ENCODE measurements at regions not wholly inside any gene's neighbourhood (a gene's known extent, or its start where the extent isn't known, plus 50 kb on each side); places are given as distances from the start of the nearest gene placed in this dataset.
"Not testable (repeated sequence)": the region's sequence is repeated elsewhere in the genome, so short reads cannot be mapped to it uniquely, and the experiment has no call there.

- no peak for DNase-seq (ENCODE audit: low read depth in 4 of 4, low spot score in 1 of 4)
Measured at GRCh38 chr4:128649575-128650205, 159.8 kb upstream of the JADE1 start.

DNA sequence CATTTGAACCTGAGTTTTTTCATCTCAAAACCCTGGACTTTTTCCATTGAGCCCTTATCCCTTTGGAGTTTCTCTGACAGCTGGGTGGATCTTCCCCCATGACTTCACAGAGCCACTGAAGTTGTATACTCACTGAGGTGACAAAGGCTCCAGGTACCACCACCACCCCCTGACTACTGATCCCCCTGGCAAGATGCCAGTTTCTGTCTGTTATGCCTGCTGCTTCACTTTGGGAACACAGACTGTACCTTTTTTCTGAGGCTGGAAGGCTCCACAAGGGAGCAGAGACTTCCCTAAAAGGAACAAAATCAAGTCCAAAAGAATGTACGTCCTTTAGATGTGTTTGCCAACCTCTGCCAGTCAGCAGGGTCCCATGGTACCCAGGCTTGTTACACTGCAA lies 160.3 kb upstream of the JADE1 start:
- DNase-seq (ENCODE audit: low read depth in 4 of 4, low spot score in 1 of 4), result no peak

DNA sequence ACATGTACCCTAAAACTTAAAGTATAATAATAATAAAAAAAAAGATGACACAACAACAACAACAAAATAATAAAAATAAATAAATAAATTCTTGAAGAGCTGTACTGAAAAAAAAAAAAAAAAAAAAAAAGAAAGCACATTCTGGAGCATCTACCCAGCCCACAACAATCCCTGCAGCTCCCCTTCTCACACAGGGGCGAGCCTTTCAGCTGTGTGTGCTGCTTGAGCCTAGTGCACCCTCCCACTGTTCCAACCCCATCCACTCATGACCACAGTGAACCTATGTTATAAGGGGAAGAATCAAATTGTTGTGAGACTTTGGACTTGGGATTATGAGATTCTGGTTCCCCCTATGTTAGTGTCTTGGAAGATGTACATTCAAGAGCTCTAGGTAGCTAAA lies 161.5 kb upstream of the JADE1 start:
- DNase-seq (ENCODE audit: low read depth in 4 of 4, low spot score in 1 of 4), result no peak

GRCh38 chr4:128646893-128647292 lies 162.6 kb upstream of the JADE1 start:
- not testable (repeated sequence) for DNase-seq (ENCODE audit: low read depth in 4 of 4, low spot score in 1 of 4)

GRCh38 chr4:128644693-128645654 lies 164.5 kb upstream of the JADE1 start:
- not testable (repeated sequence) for DNase-seq (ENCODE audit: low read depth in 4 of 4, low spot score in 1 of 4)

- DNase-seq (ENCODE audit: low read depth in 4 of 4, low spot score in 1 of 4), result not testable (repeated sequence)
Measured at GRCh38 chr4:128644107-128644506, 165.4 kb upstream of the JADE1 start.

- not testable (repeated sequence) for DNase-seq (ENCODE audit: low read depth in 4 of 4, low spot score in 1 of 4)
Measured at GRCh38 chr4:128641566-128641965, 167.9 kb upstream of the JADE1 start.

DNA sequence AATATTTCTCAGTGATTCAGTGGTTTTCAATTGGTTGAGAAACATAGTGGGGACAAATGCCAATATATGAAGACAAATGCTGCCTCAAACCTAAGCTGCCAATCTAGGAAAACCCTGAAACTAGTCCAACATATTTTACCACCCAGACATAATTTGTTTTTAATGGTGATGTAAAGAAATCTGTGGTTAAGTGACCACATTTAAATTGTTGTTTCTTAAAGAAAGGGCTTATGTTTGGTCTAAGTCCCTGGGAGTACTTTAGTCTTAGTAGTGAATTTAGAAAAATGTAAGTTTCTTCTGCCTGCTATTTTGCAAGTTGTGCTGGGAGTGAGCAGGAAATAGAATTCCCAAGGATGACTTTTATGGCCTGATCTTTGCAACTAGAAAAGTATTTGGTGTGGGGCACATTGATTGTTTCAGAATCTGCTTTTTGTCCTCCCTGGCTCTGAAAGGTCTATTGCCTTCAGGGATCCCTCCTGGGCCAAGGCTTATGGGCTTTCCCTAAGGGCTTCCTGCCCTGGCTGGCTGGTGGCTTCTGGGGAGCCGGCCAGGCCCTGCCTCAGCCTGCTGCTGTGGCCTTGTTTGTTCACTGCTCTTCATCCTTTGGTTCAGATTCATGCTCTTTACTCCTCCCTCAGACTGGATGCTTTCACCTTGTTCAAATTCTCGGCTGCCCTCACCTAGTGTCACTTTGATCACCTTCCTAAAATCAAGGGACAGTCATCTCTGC lies 169.8 kb upstream of the JADE1 start:
- DNase-seq (ENCODE audit: low read depth in 4 of 4, low spot score in 1 of 4), result no peak

DNA sequence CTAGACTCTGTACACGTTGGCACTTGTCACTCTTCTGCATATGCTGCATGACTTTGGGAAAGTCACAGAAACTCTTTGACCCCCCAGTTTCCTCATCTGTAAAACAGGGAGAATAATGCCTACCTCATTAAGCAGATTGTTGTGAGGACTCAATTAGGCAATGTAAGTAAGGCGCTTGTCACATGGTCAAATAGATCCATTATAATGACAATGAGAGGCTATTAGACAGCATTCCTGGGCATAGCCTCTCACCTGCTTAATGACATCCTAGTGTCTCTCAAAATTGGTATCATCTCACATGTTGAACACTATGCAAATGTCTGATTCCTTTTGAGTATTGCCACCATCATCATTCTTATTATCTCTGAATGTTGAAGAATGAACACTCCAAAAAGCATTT lies 172.6 kb upstream of the JADE1 start:
- no peak for DNase-seq (ENCODE audit: low read depth in 4 of 4, low spot score in 1 of 4)

- DNase-seq (ENCODE audit: low read depth in 4 of 4, low spot score in 1 of 4), result no peak
Measured at GRCh38 chr4:128635955-128636560, 173.4 kb upstream of the JADE1 start.

- no peak for DNase-seq (ENCODE audit: low read depth in 4 of 4, low spot score in 1 of 4)
Measured at GRCh38 chr4:128635141-128635954, 174.2 kb upstream of the JADE1 start.

DNA sequence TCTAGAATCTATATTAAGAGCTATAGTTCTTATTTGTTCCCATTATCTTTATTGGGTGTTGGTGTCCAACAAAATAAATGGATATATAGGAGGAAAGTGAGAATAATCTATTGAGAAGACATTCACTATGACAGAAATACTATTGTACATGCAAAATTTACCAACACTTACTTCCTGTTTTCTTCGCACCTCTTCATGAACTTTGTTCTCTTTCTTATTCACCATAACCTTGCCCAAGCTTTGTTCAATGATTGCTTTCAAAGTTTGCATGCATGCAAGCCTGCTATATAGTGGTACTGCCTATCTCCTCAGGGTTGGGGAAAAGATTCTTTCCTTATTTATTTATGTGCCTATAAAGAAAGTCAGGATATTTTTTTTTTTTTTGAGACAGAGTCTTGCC lies 176.4 kb upstream of the JADE1 start:
- no peak for DNase-seq (ENCODE audit: low read depth in 4 of 4, low spot score in 1 of 4)

DNA sequence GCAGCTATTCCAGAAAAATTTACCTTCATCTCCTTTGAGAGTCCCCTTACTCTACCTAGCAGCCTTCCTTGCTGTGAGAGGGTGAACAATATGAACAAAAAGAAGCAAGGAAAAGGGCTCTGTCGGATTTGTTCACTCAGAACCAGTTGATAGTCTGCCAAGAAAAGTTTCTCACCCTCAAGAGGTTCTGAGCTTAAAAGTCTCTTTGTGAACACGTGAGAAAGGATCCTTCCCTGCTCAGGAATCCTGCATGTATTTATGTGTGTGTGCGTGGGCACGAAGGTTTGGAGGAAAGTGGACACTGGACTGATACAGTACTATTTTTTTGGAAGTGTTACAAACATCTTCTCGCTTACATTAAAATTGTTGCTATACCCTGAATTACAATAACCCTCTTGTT lies 178.6 kb upstream of the JADE1 start:
- DNase-seq (ENCODE audit: low read depth in 4 of 4, low spot score in 1 of 4), result no peak

DNA sequence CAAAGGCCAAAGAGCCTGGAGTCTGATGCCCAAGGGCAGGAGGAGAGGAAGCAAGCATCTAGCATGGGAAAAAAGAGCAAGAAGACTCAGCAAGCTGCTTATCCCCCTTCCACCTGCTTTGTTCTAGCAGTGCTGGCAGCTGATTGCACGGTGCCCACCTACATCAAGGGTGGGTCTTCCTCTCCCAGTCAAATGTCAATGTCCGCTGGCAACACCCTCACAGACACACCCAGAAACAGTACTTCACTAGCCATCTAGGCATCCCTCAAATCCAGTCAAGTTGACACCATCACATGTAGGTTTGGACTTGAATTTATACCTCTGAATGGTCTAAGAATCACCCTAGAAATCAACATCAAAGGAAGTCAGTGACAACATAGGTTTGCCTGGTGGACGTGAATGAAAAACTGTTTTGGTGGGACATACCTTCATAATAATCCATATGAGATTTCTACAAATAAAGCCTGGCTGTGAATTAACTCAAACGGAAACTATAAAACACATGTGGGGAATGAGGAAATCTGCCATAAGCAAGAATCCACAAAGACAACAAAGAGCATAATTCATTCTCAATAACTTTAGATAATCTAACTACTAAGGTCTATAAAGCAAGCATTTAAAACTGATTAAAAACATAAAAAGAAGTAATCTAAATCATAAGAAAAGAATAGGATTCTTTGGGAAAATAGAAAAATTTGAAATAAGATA lies 185.8 kb upstream of the JADE1 start:
- no peak for DNase-seq (ENCODE audit: low read depth in 4 of 4, low spot score in 1 of 4)

- not testable (repeated sequence) for DNase-seq (ENCODE audit: low read depth in 4 of 4, low spot score in 1 of 4)
Measured at GRCh38 chr4:128620279-128620965, 189.1 kb upstream of the JADE1 start.

DNA sequence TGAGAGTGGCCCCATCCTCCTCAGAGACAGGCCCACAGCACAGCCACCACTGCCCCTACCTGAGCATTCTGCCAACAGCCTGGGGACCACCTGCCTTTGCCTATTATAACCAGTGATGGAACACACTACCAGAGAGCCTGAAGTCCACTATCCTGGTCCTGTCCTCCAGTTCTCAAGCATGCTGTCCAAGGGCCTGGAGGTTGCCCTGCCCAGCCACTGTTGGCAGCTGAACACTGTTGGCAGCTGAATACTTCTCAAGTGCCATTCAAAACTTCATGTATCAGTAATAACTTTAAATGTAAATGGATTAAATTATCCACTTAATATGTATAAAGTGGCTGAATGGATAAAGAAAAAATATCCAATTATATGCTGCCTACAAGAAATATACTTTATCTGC lies 194.3 kb upstream of the JADE1 start:
- DNase-seq (ENCODE audit: low read depth in 4 of 4, low spot score in 1 of 4), result no peak

DNA sequence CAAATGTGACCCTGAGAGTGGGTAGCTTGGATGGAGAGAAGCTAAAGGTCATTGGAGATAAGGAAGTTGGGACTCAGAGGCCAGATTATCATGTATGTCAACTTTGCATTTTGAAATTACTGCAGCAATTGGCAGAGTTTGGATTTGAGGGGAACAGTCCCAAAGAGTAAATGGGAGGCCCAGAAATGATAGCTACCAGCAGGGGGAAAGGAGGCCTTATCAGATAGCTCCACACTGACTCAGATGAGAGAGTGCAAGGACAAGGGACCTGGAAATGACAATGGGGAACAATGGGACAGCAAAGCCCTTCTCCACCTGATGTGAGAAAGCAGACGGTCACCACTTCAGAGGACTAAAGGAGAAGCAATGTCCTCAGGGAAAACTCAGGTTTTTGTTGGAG lies 201.5 kb upstream of the JADE1 start:
- no peak for DNase-seq (ENCODE audit: low read depth in 4 of 4, low spot score in 1 of 4)

DNA sequence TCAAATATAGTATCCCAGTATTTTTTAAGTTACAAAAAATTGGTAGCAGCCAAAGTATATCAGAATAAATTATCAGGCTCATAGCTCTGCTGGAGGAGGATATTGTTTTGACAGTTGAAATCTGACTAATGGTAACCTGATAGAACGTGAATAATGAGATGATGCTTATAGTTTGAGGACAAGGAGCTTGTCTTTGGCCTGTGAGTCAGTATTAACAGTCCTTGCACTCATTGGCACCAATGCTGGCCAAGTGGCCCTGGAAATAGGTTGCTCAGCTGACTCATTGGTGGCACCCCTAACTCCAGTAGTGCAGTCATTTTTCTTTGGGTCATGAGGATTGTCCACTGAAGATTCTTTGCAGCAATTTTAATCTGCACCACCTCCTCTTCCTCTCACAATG lies 203.3 kb upstream of the JADE1 start:
- DNase-seq (ENCODE audit: low read depth in 4 of 4, low spot score in 1 of 4), result no peak

GRCh38 chr4:128604840-128605239 lies 204.7 kb upstream of the JADE1 start:
- DNase-seq (ENCODE audit: low read depth in 4 of 4, low spot score in 1 of 4), result no peak
